SU-DHL-6 (cell line): ENCODE measurements at regions not wholly inside any gene's neighbourhood (a gene's known extent, or its start where the extent isn't known, plus 50 kb on each side); places are given as distances from the start of the nearest gene placed in this dataset.

ENCODE experiments used
- CTCF ChIP-seq: fragments of 200-600 bp; sonication (generic); IDR thresholded peaks from one replicate; pipeline ENCODE4 v1.5.1; 2017; ENCODE audit warnings: antibody characterized with exemption, mild to moderate bottlenecking, low read length, moderate library complexity; ENCODE audit not compliant: insufficient read depth, poor library complexity, severe bottlenecking
- EZH2phosphoT487 ChIP-seq: fragments of 200-600 bp; sonication (generic), shearing (Covaris generic); conservative IDR thresholded peaks from 2 replicates; pipeline ENCODE4 v1.6.1; 2018; ENCODE audit warnings: mild to moderate bottlenecking, antibody characterized with exemption, low read length, moderate library complexity, mixed read lengths

- TF ChIP-seq CTCF (no peak), EZH2phosphoT487 (no peak)
These were observed 417.1 kb upstream of the EPHA3 start for GRCh38 chr3:88690287-88690686.
